GM12878 (cell line): ENCODE measurements at regions not wholly inside any gene's neighbourhood (a gene's known extent, or its start where the extent isn't known, plus 50 kb on each side); places are given as distances from the start of the nearest gene placed in this dataset.

Experiments used
- BHLHE40 ChIP-seq, 2 experiments: fragments of 450-650 bp in 1 of 2; IDR thresholded peaks; 2 replicates each; pipeline ENCODE4 v1.6.1; 2011 to 2017; ENCODE audit warnings: low read depth in 2 of 2, borderline replicate concordance in 1 of 2, improper control_type of control experiment in 1 of 2, low read length in 1 of 2, mild to moderate bottlenecking in 1 of 2
- CTCF ChIP-seq, 3 experiments: IDR thresholded peaks in 2 of 3; conservative IDR thresholded peaks in 1 of 3; 2 replicates each; pipeline ENCODE4 v1.5.1; 2011; ENCODE audit warnings: low read depth in 3 of 3, low read length in 3 of 3, mild to moderate bottlenecking in 3 of 3, control low read depth in 2 of 3, moderate library complexity in 2 of 3, inconsistent platforms in 1 of 3, mixed read lengths in 1 of 3; ENCODE audit not compliant: control insufficient read depth in 2 of 3, insufficient read depth in 1 of 3; ENCODE audit errors: extremely low read depth in 1 of 3
- EP300 ChIP-seq, 2 experiments: fragments of 150-350 bp in 1 of 2; IDR thresholded peaks; 2 replicates each; pipeline ENCODE4 v1.6.1; 2011 to 2012; ENCODE audit warnings: low read depth in 2 of 2, low read length in 2 of 2, borderline replicate concordance in 1 of 2, improper control_type of control experiment in 1 of 2, inconsistent platforms in 1 of 2; ENCODE audit not compliant: control insufficient read depth in 1 of 2
- ESRRA ChIP-seq: IDR thresholded peaks from 2 replicates; pipeline ENCODE4 v1.6.1; 2012; ENCODE audit warnings: mild to moderate bottlenecking, low read length, improper control_type of control experiment
- EZH2 ChIP-seq: IDR thresholded peaks from 2 replicates; pipeline ENCODE4 v1.6.1; 2012; ENCODE audit warnings: low read depth, mild to moderate bottlenecking, control low read depth, inconsistent platforms, low read length, borderline replicate concordance; ENCODE audit not compliant: control insufficient read depth
- MYB ChIP-seq: fragments of 150-350 bp; IDR thresholded peaks from 2 replicates; pipeline ENCODE4 v1.6.1; 2014; ENCODE audit warnings: mild to moderate bottlenecking, low read depth, low read length, borderline replicate concordance
- POLR2A ChIP-seq: IDR thresholded peaks from 2 replicates; pipeline ENCODE4 v1.6.1; 2011; ENCODE audit warnings: low read depth, mild to moderate bottlenecking, low read length
- POLR2AphosphoS5 ChIP-seq: IDR thresholded peaks from 2 replicates; pipeline ENCODE4 v1.6.1; 2011; ENCODE audit warnings: mild to moderate bottlenecking, low read length, inconsistent platforms

GRCh38 chr15:69540622-69541021 is 88.0 kb downstream of the RPLP1 start:
- TF ChIP-seq POLR2A (no peak), MYB (no peak), BHLHE40 (IDR thresholded peaks at IDR 0.05; ENCODE audit: borderline replicate concordance in 1 of 2, low read depth in 2 of 2, low read length in 1 of 2) (no peak), CTCF (IDR thresholded peaks at IDR 0.05 in 2 of 3, conservative IDR thresholded peaks at IDR 0.05 in 1 of 3; ENCODE audit: control insufficient read depth in 2 of 3, extremely low read depth in 1 of 3, insufficient read depth in 1 of 3, low read depth in 3 of 3, low read length in 3 of 3) (no peak), EZH2 (no peak), EP300 (IDR thresholded peaks at IDR 0.05; ENCODE audit: borderline replicate concordance in 1 of 2, control insufficient read depth in 1 of 2, low read depth in 2 of 2, low read length in 2 of 2) (no peak), ESRRA (no peak), POLR2AphosphoS5 (no peak)
